ENCODE measurements at regions not wholly inside any gene's neighbourhood (a gene's known extent, or its start where the extent isn't known, plus 50 kb on each side); places are given as distances from the start of the nearest gene placed in this dataset.

GRCh38 chr5:174622067-174622466 lies 102.3 kb upstream of the MSX2 start:
- TF ChIP-seq POLR2A (IDR thresholded peaks at IDR 0.05) (no peak), CTCF (IDR thresholded peaks at IDR 0.05) (no peak)
